GM08714 (cell line): ENCODE measurements at regions not wholly inside any gene's neighbourhood (a gene's known extent, or its start where the extent isn't known, plus 50 kb on each side); places are given as distances from the start of the nearest gene placed in this dataset.
"Not testable (repeated sequence)": the region's sequence is repeated elsewhere in the genome, so short reads cannot be mapped to it uniquely, and the experiment has no call there.

ENCODE experiments used
- H3K4me3 ChIP-seq: fragments of 200-500 bp; sonication (Bioruptor generic); 2 replicates; pipeline ENCODE4 v1.5.1; 2014; ENCODE audit warnings: mild to moderate bottlenecking, low read length, inconsistent platforms
- ZNF274 ChIP-seq: IDR thresholded peaks from 2 replicates; pipeline ENCODE4 v1.6.1; 2012; ENCODE audit warnings: mild to moderate bottlenecking, low read depth, low read length

- H3K4me3 ChIP-seq = no peak overlapping the region
- no peak for TF ChIP-seq ZNF274
Observed at GRCh38 chr12:124675881-124676713, 108.7 kb upstream of the NCOR2 start.

GRCh38 chr12:124674937-124675336, 107.5 kb upstream of the NCOR2 start:
- TF ChIP-seq ZNF274 = no peak

GRCh38 chr12:124673801-124674617, 106.6 kb upstream of the NCOR2 start:
- no peak for TF ChIP-seq ZNF274
- no peak overlapping the region for H3K4me3 ChIP-seq

More at GRCh38 chr12:124674937-124675336, 107.5 kb upstream of the NCOR2 start:
- no peak overlapping the region for H3K4me3 ChIP-seq

- H3K4me3 ChIP-seq = not testable (repeated sequence)
Observed at GRCh38 chr12:124669271-124669721, 101.9 kb upstream of the NCOR2 start.

GRCh38 chr12:124668602-124669001, 101.2 kb upstream of the NCOR2 start:
- no peak overlapping the region for H3K4me3 ChIP-seq
- TF ChIP-seq ZNF274 = no peak

GRCh38 chr12:124667506-124668326, 100.3 kb upstream of the NCOR2 start:
- TF ChIP-seq ZNF274 = no peak
- no peak overlapping the region for H3K4me3 ChIP-seq

GRCh38 chr12:124666722-124667259, 99.4 kb upstream of the NCOR2 start:
- no peak for TF ChIP-seq ZNF274

GRCh38 chr12:124665511-124665910, 98.1 kb upstream of the NCOR2 start:
- no peak for TF ChIP-seq ZNF274
- H3K4me3 ChIP-seq = no peak overlapping the region

More at GRCh38 chr12:124666722-124667259, 99.4 kb upstream of the NCOR2 start:
- no peak overlapping the region for H3K4me3 ChIP-seq

GRCh38 chr12:124664395-124665111, 97.1 kb upstream of the NCOR2 start:
- TF ChIP-seq ZNF274 = no peak
- H3K4me3 ChIP-seq = no peak overlapping the region

GRCh38 chr12:124663771-124664366, 96.5 kb upstream of the NCOR2 start:
- H3K4me3 ChIP-seq = no peak overlapping the region
- no peak for TF ChIP-seq ZNF274

GRCh38 chr12:124663206-124663605, 95.8 kb upstream of the NCOR2 start:
- no peak for TF ChIP-seq ZNF274
- no peak overlapping the region for H3K4me3 ChIP-seq

- H3K4me3 ChIP-seq = no peak overlapping the region
Observed at GRCh38 chr12:124661341-124661740, 93.9 kb upstream of the NCOR2 start.

GRCh38 chr12:124660851-124661250, 93.4 kb upstream of the NCOR2 start:
- H3K4me3 ChIP-seq = no peak overlapping the region
- TF ChIP-seq ZNF274 = no peak

More at GRCh38 chr12:124661341-124661740, 93.9 kb upstream of the NCOR2 start:
- TF ChIP-seq ZNF274 = no peak
